ENCODE measurements at regions not wholly inside any gene's neighbourhood (a gene's known extent, or its start where the extent isn't known, plus 50 kb on each side); places are given as distances from the start of the nearest gene placed in this dataset.

- TF ChIP-seq, protein P1, sequence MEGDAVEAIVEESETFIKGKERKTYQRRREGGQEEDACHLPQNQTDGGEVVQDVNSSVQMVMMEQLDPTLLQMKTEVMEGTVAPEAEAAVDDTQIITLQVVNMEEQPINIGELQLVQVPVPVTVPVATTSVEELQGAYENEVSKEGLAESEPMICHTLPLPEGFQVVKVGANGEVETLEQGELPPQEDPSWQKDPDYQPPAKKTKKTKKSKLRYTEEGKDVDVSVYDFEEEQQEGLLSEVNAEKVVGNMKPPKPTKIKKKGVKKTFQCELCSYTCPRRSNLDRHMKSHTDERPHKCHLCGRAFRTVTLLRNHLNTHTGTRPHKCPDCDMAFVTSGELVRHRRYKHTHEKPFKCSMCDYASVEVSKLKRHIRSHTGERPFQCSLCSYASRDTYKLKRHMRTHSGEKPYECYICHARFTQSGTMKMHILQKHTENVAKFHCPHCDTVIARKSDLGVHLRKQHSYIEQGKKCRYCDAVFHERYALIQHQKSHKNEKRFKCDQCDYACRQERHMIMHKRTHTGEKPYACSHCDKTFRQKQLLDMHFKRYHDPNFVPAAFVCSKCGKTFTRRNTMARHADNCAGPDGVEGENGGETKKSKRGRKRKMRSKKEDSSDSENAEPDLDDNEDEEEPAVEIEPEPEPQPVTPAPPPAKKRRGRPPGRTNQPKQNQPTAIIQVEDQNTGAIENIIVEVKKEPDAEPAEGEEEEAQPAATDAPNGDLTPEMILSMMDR (IDR thresholded peaks at IDR 0.05; ENCODE audit: low read length), result no peak
- TF ChIP-seq EZH2 (IDR thresholded peaks at IDR 0.05; ENCODE audit: borderline replicate concordance, low read length), result no peak
Observed at GRCh38 chr18:41593171-41593675, 361.8 kb upstream of the PIK3C3 start.
